ENCODE measurements at regions not wholly inside any gene's neighbourhood (a gene's known extent, or its start where the extent isn't known, plus 50 kb on each side); places are given as distances from the start of the nearest gene placed in this dataset.

- TF ChIP-seq EZH2 (IDR thresholded peaks at IDR 0.05; ENCODE audit: borderline replicate concordance, low read length): no peak
- TF ChIP-seq CTCF (conservative IDR thresholded peaks at IDR 0.05 in 1 of 2, IDR thresholded peaks at IDR 0.05 in 1 of 2; ENCODE audit: extremely low read depth in 1 of 2, insufficient read depth in 1 of 2, low read depth in 1 of 2, low read length in 2 of 2): no peak
Measured at GRCh38 chr12:20175704-20176388, 192.5 kb upstream of the PDE3A start.

All from mammary epithelial cell (primary cell).